OCI-LY1 (cell line): ENCODE measurements at regions not wholly inside any gene's neighbourhood (a gene's known extent, or its start where the extent isn't known, plus 50 kb on each side); places are given as distances from the start of the nearest gene placed in this dataset.

Source experiments
- H2AFZ ChIP-seq: fragments of 200-600 bp; sonication (generic), shearing (Covaris generic); 2 replicates; pipeline ENCODE4 v1.6.0; 2014; ENCODE audit warnings: antibody characterized with exemption, mild to moderate bottlenecking, low read length
- H3F3A ChIP-seq: fragments of 200-600 bp; sonication (generic), shearing (Covaris generic); 2 replicates; pipeline ENCODE4 v1.6.0; 2014; ENCODE audit warnings: mild to moderate bottlenecking, antibody characterized with exemption, low read length, moderate library complexity; ENCODE audit not compliant: insufficient read depth
- H3K27ac ChIP-seq: fragments of 200-600 bp; sonication (generic); 2 replicates; pipeline ENCODE4 v1.5.1; 2014; ENCODE audit warnings: low read length, mixed run types, mild to moderate bottlenecking, low read depth; ENCODE audit not compliant: poor library complexity, severe bottlenecking
- H3K27me3 ChIP-seq: fragments of 200-600 bp; sonication (generic); 2 replicates; pipeline ENCODE4 v1.6.0; 2014; ENCODE audit warnings: antibody characterized with exemption, mild to moderate bottlenecking, low read length, moderate library complexity; ENCODE audit not compliant: insufficient read depth
- H3K36me3 ChIP-seq: fragments of 200-600 bp; sonication (generic); 2 replicates; pipeline ENCODE4 v1.6.1; 2014; ENCODE audit warnings: mild to moderate bottlenecking, antibody characterized with exemption, low read length, moderate library complexity, mixed read lengths; ENCODE audit not compliant: insufficient read depth
- H3K4me1 ChIP-seq: fragments of 200-600 bp; sonication (generic); 2 replicates; pipeline ENCODE4 v1.5.1; 2014; ENCODE audit warnings: mild to moderate bottlenecking, low read length, moderate library complexity; ENCODE audit not compliant: insufficient read depth, severe bottlenecking
- H3K4me2 ChIP-seq: fragments of 200-600 bp; sonication (generic), shearing (Covaris generic); 2 replicates; pipeline ENCODE4 v1.6.1; 2014; ENCODE audit warnings: low read length
- H3K4me3 ChIP-seq: fragments of 200-600 bp; sonication (generic); 2 replicates; pipeline ENCODE4 v1.5.1; 2014; ENCODE audit warnings: low read length, low read depth, mild to moderate bottlenecking, mixed read lengths; ENCODE audit not compliant: poor library complexity, severe bottlenecking
- H3K79me2 ChIP-seq: fragments of 200-600 bp; shearing (Covaris generic); 2 replicates; pipeline ENCODE4 v1.6.1; 2016; ENCODE audit warnings: mixed run types, low read length, mixed read lengths; ENCODE audit not compliant: insufficient read depth
- H3K9ac ChIP-seq: fragments of 200-600 bp; sonication (generic), shearing (Covaris generic); 2 replicates; pipeline ENCODE4 v1.6.1; 2014; ENCODE audit warnings: mild to moderate bottlenecking, low read length, mixed read lengths
- H3K9me2 ChIP-seq: fragments of 200-600 bp; sonication (generic), shearing (Covaris generic); 2 replicates; pipeline ENCODE4 v1.6.1; 2014; ENCODE audit warnings: low read depth, mild to moderate bottlenecking, low read length, mixed read lengths
- H3K9me3 ChIP-seq: fragments of 200-600 bp; shearing (Covaris generic); 2 replicates; pipeline ENCODE4 v1.6.1; 2014; ENCODE audit warnings: low read length, mixed read lengths
- H4K20me1 ChIP-seq: fragments of 200-600 bp; sonication (generic), shearing (Covaris generic); 2 replicates; pipeline ENCODE4 v1.6.0; 2016; ENCODE audit warnings: mild to moderate bottlenecking, low read length; ENCODE audit not compliant: insufficient read depth
- CTCF ChIP-seq: fragments of 200-600 bp; sonication (generic), shearing (Covaris generic); IDR thresholded peaks from 2 replicates; pipeline ENCODE4 v1.5.1; 2017; ENCODE audit warnings: mild to moderate bottlenecking, antibody characterized with exemption, low read length, moderate library complexity, mixed read lengths
- EZH2 ChIP-seq: fragments of 200-600 bp; sonication (generic), shearing (Covaris generic); IDR thresholded peaks from 2 replicates; pipeline ENCODE4 v1.8.0; 2017; ENCODE audit warnings: borderline replicate concordance, mixed run types, mild to moderate bottlenecking, antibody characterized with exemption, low read length, moderate library complexity, mixed read lengths

GRCh38 chr18:24990671-24991134 lies 361.3 kb downstream of the ZNF521 start:
- H3K27ac ChIP-seq = no peak overlapping the region

GRCh38 chr18:24991141-24992060 lies 360.6 kb downstream of the ZNF521 start:
- Histone ChIP-seq H3K4me1 (no peaks in the 10 kb centered on the region), H3K9me3 (no peaks in the 10 kb centered on the region), H3K9ac (no peak overlapping the region), H3K79me2 (no peaks in the 10 kb centered on the region), H3F3A (no peaks in the 10 kb centered on the region), H3K27me3 (no peaks in the 10 kb centered on the region), H3K9me2 (no peaks in the 10 kb centered on the region), H4K20me1 (no peaks in the 10 kb centered on the region), H3K36me3 (no peaks in the 10 kb centered on the region), H2AFZ (no peak overlapping the region), H3K4me2 (no peak overlapping the region), H3K27ac (no peak overlapping the region), H3K4me3 (no peak overlapping the region)
- TF ChIP-seq EZH2 = no peak
- TF ChIP-seq CTCF = no peak

More at GRCh38 chr18:24990671-24991134, 361.3 kb downstream of the ZNF521 start:
- Histone ChIP-seq H3K36me3 (no peaks in the 10 kb centered on the region), H3K9ac (no peak overlapping the region), H2AFZ (no peak overlapping the region), H3F3A (no peaks in the 10 kb centered on the region), H3K27me3 (no peaks in the 10 kb centered on the region), H3K4me3 (no peak overlapping the region), H3K9me2 (no peaks in the 10 kb centered on the region), H3K9me3 (no peaks in the 10 kb centered on the region), H3K4me2 (no peak overlapping the region), H3K79me2 (no peaks in the 10 kb centered on the region), H4K20me1 (no peaks in the 10 kb centered on the region), H3K4me1 (no peaks in the 10 kb centered on the region)
- no peak for TF ChIP-seq EZH2
- TF ChIP-seq CTCF = no peak

GRCh38 chr18:24992491-24992890 lies 359.5 kb downstream of the ZNF521 start:
- H3K9me2 ChIP-seq = no peaks in the 10 kb centered on the region

More at GRCh38 chr18:24992491-24992890, 359.5 kb downstream of the ZNF521 start:
- H3K27ac ChIP-seq = no peak overlapping the region
- H3K4me1 ChIP-seq = no peaks in the 10 kb centered on the region
- H3K4me3 ChIP-seq = no peak overlapping the region
- H3K9ac ChIP-seq = no peak overlapping the region
- no peaks in the 10 kb centered on the region for H3K9me3 ChIP-seq
- TF ChIP-seq EZH2 (no peak), CTCF (no peak)
- H3K27me3 ChIP-seq = no peaks in the 10 kb centered on the region
- H3F3A ChIP-seq = no peaks in the 10 kb centered on the region
- no peaks in the 10 kb centered on the region for H3K79me2 ChIP-seq
- no peak overlapping the region for H2AFZ ChIP-seq
- no peaks in the 10 kb centered on the region for H4K20me1 ChIP-seq
- no peak overlapping the region for H3K4me2 ChIP-seq
- no peaks in the 10 kb centered on the region for H3K36me3 ChIP-seq
